ENCODE measurements at regions not wholly inside any gene's neighbourhood (a gene's known extent, or its start where the extent isn't known, plus 50 kb on each side); places are given as distances from the start of the nearest gene placed in this dataset.
"Not testable (repeated sequence)": the region's sequence is repeated elsewhere in the genome, so short reads cannot be mapped to it uniquely, and the experiment has no call there.

DNA sequence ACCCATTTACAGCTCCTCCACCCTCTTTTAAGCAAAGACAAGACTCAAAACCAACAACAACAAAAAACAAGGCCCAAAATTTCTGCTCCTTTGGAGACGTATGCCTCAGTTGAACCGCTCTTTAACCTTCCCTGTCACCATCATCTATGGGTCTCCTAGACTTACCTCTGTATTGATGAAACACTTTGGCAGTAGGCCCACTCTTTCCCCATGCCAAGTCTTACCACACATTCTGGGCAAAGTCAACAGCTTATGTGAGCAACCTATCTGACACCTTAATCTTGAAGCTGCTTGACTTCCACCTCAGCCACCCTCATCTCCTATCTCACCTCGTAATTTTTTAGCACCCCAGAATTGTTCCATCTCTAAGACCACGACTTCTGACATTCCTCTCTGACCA is 99.7 kb upstream of the CXorf66 start:
- no peak for DNase-seq

DNA sequence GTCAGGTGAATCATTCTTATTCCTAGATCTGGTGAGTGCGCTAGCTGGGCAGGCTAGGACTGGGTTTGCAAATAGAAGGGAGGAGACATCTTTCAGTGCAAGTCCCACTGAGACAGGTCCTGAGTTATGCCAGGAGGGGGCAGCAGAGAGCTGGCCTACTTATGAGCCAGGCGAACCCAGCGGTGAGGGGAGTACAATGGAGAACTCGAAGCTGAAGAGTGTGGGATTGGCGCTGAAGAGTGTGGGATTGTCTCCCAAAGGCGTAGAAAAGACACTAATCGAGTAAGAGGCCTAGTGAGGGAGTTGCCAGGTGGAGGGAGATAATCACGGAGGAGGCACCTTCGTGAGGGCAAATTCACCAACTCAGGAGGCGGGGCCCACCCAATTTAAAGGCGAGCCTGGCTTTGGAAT is 91.7 kb upstream of the CXorf66 start:
- peak; percentile 12 for DNase-seq

DNA sequence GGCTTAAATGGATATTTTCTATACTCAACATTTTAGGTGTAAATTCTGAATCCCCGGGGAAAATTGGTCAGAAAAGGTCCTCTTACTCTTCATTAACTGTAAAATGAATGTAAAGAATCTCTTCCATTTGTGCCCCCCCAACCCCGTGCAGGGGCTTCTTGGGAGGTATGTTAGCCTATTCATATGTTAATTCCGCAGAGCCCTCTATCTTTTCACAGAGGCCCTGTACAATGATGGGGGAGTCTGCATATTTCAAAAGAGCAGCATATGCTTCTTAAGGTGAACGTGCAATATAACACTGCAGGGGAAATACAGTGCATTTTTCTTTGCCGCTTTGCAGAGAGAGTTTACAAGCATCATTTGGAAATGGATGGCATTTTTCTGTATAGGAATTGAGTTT is 88.5 kb upstream of the CXorf66 start:
- DNase-seq: no peak

DNA sequence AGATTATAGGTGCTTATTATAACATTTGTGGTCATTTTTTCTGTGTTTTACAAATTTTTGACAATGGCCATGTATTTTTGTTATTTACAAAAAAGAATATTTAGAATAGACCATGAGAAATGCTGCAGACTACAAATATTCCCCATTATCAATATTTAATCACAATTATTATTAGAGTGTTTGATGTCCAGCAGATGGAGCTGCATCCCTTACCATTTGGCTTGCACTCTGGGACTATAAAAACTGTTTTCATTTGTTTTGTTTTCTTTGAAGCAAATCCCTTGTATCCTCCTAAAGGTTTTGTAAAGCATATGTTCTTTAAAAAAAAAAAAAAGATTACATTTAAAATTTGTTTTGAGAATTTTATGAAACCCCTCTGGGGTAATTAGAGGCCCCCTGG is 85.6 kb upstream of the CXorf66 start:
- no peak for DNase-seq

DNA sequence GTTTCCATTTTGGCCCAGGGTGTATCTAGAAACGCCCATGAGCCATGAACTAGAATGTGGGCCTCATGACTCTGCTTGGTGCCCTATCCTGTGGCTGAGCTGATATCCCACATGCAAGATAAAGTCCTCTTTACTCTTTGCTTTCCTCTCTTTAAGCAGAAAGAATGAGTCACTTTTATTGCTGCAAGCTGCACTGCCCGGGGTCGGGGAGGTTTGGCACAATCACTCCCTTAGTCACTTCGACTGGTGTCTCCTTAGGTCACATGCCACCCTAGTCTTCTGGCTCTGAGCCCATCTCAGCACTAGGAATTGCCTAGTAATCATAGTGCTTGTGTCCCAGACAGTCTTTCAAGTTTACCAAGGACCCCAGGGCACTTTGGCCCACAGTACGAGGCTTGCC is 75.1 kb upstream of the CXorf66 start:
- DNase-seq: no peak

GRCh38 chrX:140038842-140039241 is 73.5 kb upstream of the CXorf66 start:
- no peak for DNase-seq

GRCh38 chrX:140034916-140035315 is 69.6 kb upstream of the CXorf66 start:
- no peak for DNase-seq

DNA sequence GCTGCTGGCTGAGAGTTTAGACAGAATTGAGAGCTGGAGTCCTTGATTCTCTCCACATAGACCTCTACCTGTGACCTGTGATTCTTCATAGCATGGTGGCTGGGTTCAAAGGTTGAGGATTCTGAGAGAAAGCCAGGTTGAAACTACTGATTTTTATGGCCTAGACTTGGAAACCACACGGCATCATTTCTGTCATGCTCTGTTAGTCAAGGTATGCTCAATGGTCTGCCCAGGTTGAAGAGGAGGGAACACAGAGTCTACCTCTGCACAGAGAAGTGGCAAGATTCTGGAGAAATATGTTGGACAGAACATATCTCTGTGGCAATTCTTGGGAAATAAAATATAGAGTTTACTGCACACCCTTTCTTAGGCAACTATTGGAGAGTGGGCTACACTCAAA is 57.2 kb upstream of the CXorf66 start:
- no peak for DNase-seq

GRCh38 chrX:140019134-140019533 is 53.8 kb upstream of the CXorf66 start:
- DNase-seq: not testable (repeated sequence)

All from activated effector memory CD4-positive, alpha-beta T cell treated with Interleukin-2 at 50 U/mL for 16 hours (primary cell).